ENCODE measurements at regions not wholly inside any gene's neighbourhood (a gene's known extent, or its start where the extent isn't known, plus 50 kb on each side); places are given as distances from the start of the nearest gene placed in this dataset.

DNA sequence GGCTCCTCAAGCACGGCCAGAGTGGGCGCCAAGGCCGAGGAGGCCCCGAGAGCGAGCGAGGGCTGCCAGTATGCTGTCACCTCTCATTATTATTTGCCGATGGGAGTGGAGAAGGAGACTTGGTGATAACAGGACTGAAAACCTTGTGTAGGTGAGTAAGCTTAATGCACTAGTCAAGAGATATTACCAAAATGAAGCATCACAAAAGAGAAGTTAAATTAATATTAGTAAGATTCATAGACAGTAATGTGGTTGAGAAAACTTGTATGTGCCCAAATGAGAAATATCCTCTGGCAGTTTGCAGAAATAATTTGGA is 204.5 kb upstream of the SLITRK1 start:
- TF ChIP-seq, protein P1, sequence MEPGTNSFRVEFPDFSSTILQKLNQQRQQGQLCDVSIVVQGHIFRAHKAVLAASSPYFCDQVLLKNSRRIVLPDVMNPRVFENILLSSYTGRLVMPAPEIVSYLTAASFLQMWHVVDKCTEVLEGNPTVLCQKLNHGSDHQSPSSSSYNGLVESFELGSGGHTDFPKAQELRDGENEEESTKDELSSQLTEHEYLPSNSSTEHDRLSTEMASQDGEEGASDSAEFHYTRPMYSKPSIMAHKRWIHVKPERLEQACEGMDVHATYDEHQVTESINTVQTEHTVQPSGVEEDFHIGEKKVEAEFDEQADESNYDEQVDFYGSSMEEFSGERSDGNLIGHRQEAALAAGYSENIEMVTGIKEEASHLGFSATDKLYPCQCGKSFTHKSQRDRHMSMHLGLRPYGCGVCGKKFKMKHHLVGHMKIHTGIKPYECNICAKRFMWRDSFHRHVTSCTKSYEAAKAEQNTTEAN (CRISPR knock-in tag; IDR thresholded peaks at IDR 0.05) = no peak
- TF ChIP-seq CREB1 (CRISPR knock-in tag; IDR thresholded peaks at IDR 0.05) (no peak), ELF4 (CRISPR knock-in tag; IDR thresholded peaks at IDR 0.05; ENCODE audit: low read depth) (no peak), ZNF121 (CRISPR knock-in tag; IDR thresholded peaks at IDR 0.05) (no peak)
- TF ChIP-seq, protein P2, sequence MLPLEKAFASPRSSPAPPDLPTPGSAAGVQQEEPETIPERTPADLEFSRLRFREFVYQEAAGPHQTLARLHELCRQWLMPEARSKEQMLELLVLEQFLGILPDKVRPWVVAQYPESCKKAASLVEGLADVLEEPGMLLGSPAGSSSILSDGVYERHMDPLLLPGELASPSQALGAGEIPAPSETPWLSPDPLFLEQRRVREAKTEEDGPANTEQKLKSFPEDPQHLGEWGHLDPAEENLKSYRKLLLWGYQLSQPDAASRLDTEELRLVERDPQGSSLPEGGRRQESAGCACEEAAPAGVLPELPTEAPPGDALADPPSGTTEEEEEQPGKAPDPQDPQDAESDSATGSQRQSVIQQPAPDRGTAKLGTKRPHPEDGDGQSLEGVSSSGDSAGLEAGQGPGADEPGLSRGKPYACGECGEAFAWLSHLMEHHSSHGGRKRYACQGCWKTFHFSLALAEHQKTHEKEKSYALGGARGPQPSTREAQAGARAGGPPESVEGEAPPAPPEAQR (CRISPR knock-in tag; IDR thresholded peaks at IDR 0.05) = no peak
- TF ChIP-seq, protein P3, sequence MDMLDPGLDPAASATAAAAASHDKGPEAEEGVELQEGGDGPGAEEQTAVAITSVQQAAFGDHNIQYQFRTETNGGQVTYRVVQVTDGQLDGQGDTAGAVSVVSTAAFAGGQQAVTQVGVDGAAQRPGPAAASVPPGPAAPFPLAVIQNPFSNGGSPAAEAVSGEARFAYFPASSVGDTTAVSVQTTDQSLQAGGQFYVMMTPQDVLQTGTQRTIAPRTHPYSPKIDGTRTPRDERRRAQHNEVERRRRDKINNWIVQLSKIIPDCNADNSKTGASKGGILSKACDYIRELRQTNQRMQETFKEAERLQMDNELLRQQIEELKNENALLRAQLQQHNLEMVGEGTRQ (CRISPR knock-in tag; IDR thresholded peaks at IDR 0.05) = no peak
- TF ChIP-seq, protein P4, sequence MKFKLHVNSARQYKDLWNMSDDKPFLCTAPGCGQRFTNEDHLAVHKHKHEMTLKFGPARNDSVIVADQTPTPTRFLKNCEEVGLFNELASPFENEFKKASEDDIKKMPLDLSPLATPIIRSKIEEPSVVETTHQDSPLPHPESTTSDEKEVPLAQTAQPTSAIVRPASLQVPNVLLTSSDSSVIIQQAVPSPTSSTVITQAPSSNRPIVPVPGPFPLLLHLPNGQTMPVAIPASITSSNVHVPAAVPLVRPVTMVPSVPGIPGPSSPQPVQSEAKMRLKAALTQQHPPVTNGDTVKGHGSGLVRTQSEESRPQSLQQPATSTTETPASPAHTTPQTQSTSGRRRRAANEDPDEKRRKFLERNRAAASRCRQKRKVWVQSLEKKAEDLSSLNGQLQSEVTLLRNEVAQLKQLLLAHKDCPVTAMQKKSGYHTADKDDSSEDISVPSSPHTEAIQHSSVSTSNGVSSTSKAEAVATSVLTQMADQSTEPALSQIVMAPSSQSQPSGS (CRISPR knock-in tag; IDR thresholded peaks at IDR 0.05; ENCODE audit: borderline replicate concordance, low read depth) = no peak
- TF ChIP-seq, protein P5, sequence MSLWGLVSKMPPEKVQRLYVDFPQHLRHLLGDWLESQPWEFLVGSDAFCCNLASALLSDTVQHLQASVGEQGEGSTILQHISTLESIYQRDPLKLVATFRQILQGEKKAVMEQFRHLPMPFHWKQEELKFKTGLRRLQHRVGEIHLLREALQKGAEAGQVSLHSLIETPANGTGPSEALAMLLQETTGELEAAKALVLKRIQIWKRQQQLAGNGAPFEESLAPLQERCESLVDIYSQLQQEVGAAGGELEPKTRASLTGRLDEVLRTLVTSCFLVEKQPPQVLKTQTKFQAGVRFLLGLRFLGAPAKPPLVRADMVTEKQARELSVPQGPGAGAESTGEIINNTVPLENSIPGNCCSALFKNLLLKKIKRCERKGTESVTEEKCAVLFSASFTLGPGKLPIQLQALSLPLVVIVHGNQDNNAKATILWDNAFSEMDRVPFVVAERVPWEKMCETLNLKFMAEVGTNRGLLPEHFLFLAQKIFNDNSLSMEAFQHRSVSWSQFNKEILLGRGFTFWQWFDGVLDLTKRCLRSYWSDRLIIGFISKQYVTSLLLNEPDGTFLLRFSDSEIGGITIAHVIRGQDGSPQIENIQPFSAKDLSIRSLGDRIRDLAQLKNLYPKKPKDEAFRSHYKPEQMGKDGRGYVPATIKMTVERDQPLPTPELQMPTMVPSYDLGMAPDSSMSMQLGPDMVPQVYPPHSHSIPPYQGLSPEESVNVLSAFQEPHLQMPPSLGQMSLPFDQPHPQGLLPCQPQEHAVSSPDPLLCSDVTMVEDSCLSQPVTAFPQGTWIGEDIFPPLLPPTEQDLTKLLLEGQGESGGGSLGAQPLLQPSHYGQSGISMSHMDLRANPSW (CRISPR knock-in tag; conservative IDR thresholded peaks at IDR 0.05; ENCODE audit: low read depth) = no peak
- TF ChIP-seq, protein P6, sequence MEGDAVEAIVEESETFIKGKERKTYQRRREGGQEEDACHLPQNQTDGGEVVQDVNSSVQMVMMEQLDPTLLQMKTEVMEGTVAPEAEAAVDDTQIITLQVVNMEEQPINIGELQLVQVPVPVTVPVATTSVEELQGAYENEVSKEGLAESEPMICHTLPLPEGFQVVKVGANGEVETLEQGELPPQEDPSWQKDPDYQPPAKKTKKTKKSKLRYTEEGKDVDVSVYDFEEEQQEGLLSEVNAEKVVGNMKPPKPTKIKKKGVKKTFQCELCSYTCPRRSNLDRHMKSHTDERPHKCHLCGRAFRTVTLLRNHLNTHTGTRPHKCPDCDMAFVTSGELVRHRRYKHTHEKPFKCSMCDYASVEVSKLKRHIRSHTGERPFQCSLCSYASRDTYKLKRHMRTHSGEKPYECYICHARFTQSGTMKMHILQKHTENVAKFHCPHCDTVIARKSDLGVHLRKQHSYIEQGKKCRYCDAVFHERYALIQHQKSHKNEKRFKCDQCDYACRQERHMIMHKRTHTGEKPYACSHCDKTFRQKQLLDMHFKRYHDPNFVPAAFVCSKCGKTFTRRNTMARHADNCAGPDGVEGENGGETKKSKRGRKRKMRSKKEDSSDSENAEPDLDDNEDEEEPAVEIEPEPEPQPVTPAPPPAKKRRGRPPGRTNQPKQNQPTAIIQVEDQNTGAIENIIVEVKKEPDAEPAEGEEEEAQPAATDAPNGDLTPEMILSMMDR (IDR thresholded peaks at IDR 0.05) = no peak
